ENCODE measurements at regions not wholly inside any gene's neighbourhood (a gene's known extent, or its start where the extent isn't known, plus 50 kb on each side); places are given as distances from the start of the nearest gene placed in this dataset.
A peak's percentile ranks its signal among the peaks of the same experiment; 100 is the strongest.
"Not testable (repeated sequence)": the region's sequence is repeated elsewhere in the genome, so short reads cannot be mapped to it uniquely, and the experiment has no call there.

- DNase-seq (ENCODE audit: low spot score): peak; percentile 31
These were observed 350.3 kb downstream of the ANAPC1 start for GRCh38 chr2:111533557-111534247.

GRCh38 chr2:111534910-111535352 is 349.1 kb downstream of the ANAPC1 start:
- DNase-seq (ENCODE audit: low spot score): peak; percentile 15

- DNase-seq (ENCODE audit: low spot score): peak; percentile 19
These were observed 348.6 kb downstream of the ANAPC1 start for GRCh38 chr2:111535404-111535803.

- DNase-seq (ENCODE audit: low spot score): no peak
These were observed 346.8 kb downstream of the ANAPC1 start for GRCh38 chr2:111537078-111537655.

- not testable (repeated sequence) for DNase-seq (ENCODE audit: low spot score)
These were observed 344.0 kb downstream of the ANAPC1 start for GRCh38 chr2:111539991-111540390.

GRCh38 chr2:111542120-111542774 is 341.7 kb downstream of the ANAPC1 start:
- not testable (repeated sequence) for DNase-seq (ENCODE audit: low spot score)

- not testable (repeated sequence) for DNase-seq (ENCODE audit: low spot score)
These were observed 340.0 kb downstream of the ANAPC1 start for GRCh38 chr2:111544006-111544405.

GRCh38 chr2:111545723-111546431 is 338.1 kb downstream of the ANAPC1 start:
- DNase-seq (ENCODE audit: low spot score): not testable (repeated sequence)

GRCh38 chr2:111546578-111546977 is 337.4 kb downstream of the ANAPC1 start:
- DNase-seq (ENCODE audit: low spot score): not testable (repeated sequence)

- not testable (repeated sequence) for DNase-seq (ENCODE audit: low spot score)
These were observed 334.8 kb downstream of the ANAPC1 start for GRCh38 chr2:111549174-111549573.

GRCh38 chr2:111551428-111551827 is 332.6 kb downstream of the ANAPC1 start:
- not testable (repeated sequence) for DNase-seq (ENCODE audit: low spot score)

- DNase-seq (ENCODE audit: low spot score): not testable (repeated sequence)
These were observed 331.4 kb downstream of the ANAPC1 start for GRCh38 chr2:111552625-111553024.

GRCh38 chr2:111559301-111559700 is 324.7 kb downstream of the ANAPC1 start:
- not testable (repeated sequence) for DNase-seq (ENCODE audit: low spot score)

GRCh38 chr2:111559814-111560213 is 324.2 kb downstream of the ANAPC1 start:
- DNase-seq (ENCODE audit: low spot score): not testable (repeated sequence)

- DNase-seq (ENCODE audit: low spot score): not testable (repeated sequence)
These were observed 317.9 kb downstream of the ANAPC1 start for GRCh38 chr2:111566068-111566467.

GRCh38 chr2:111567233-111567632 is 316.8 kb downstream of the ANAPC1 start:
- DNase-seq (ENCODE audit: low spot score): not testable (repeated sequence)

- DNase-seq (ENCODE audit: low spot score): not testable (repeated sequence)
These were observed 314.4 kb downstream of the ANAPC1 start for GRCh38 chr2:111569356-111570199.

- peak; percentile 3 for DNase-seq (ENCODE audit: low spot score)
These were observed 313.5 kb downstream of the ANAPC1 start for GRCh38 chr2:111570300-111571114.

GRCh38 chr2:111574803-111575202 is 309.2 kb downstream of the ANAPC1 start:
- not testable (repeated sequence) for DNase-seq (ENCODE audit: low spot score)

GRCh38 chr2:111577154-111577885 is 306.7 kb downstream of the ANAPC1 start:
- not testable (repeated sequence) for DNase-seq (ENCODE audit: low spot score)
